Mesenchymal stem cell (in vitro differentiated cells and primary cell): ENCODE measurements at regions not wholly inside any gene's neighbourhood (a gene's known extent, or its start where the extent isn't known, plus 50 kb on each side); places are given as distances from the start of the nearest gene placed in this dataset.
A peak's percentile ranks its signal among the peaks of the same experiment; 100 is the strongest.

Experiments used
- DNase-seq: peaks from one replicate; pipeline ENCODE4 v3.0.0-alpha.2; 2013
- H2AFZ ChIP-seq: one replicate; pipeline ENCODE4 v1.6.1; 2013; ENCODE audit warnings: low read depth, mild to moderate bottlenecking, control low read depth, inconsistent platforms, low read length, moderate library complexity
- H2AK5ac ChIP-seq: 2 replicates; pipeline ENCODE4 v1.6.1; 2013; ENCODE audit warnings: low read length, moderate library complexity, mild to moderate bottlenecking, inconsistent platforms; ENCODE audit not compliant: severe bottlenecking
- H2BK120ac ChIP-seq: one replicate; pipeline ENCODE4 v1.6.1; 2013; ENCODE audit warnings: low read depth, mild to moderate bottlenecking, inconsistent platforms, low read length, moderate library complexity
- H2BK12ac ChIP-seq, 2 experiments: one replicate each; pipeline ENCODE4 v1.6.1; 2013; ENCODE audit warnings: inconsistent platforms in 2 of 2, low read length in 2 of 2, mild to moderate bottlenecking in 2 of 2, moderate library complexity in 2 of 2, control low read depth in 1 of 2
- H2BK15ac ChIP-seq: one replicate; pipeline ENCODE4 v1.6.1; 2013; ENCODE audit warnings: mild to moderate bottlenecking, low read depth, inconsistent platforms; ENCODE audit not compliant: poor library complexity, severe bottlenecking
- H2BK5ac ChIP-seq: 2 replicates; pipeline ENCODE4 v1.6.1; 2013; ENCODE audit warnings: low read depth, mild to moderate bottlenecking, low read length, control low read depth, inconsistent platforms; ENCODE audit not compliant: poor library complexity, severe bottlenecking
- H3K14ac ChIP-seq, 2 experiments: one replicate each; pipeline ENCODE4 v1.6.1; 2013; ENCODE audit warnings: inconsistent platforms in 2 of 2, low read length in 2 of 2, control low read depth in 1 of 2, mild to moderate bottlenecking in 1 of 2, moderate library complexity in 1 of 2
- H3K18ac ChIP-seq, 2 experiments: one replicate each; pipeline ENCODE4 v1.6.1; 2013; ENCODE audit warnings: inconsistent platforms in 2 of 2, low read length in 2 of 2, control low read depth in 1 of 2, low read depth in 1 of 2, mild to moderate bottlenecking in 1 of 2
- H3K23ac ChIP-seq, 2 experiments: one replicate each; pipeline ENCODE4 v1.6.1; 2013; ENCODE audit warnings: inconsistent platforms in 2 of 2, low read length in 2 of 2, mild to moderate bottlenecking in 2 of 2, moderate library complexity in 2 of 2, control low read depth in 1 of 2
- H3K27ac ChIP-seq: 2 replicates; pipeline ENCODE4 v1.5.1; 2013; ENCODE audit warnings: mild to moderate bottlenecking, moderate library complexity, low read length, control low read depth, inconsistent platforms; ENCODE audit not compliant: poor library complexity, severe bottlenecking
- H3K27me3 ChIP-seq, 2 experiments: 2 replicates each; pipeline versions ENCODE4 v1.6.1 to v1.7.0; 2013; ENCODE audit warnings: low read length in 2 of 2, mild to moderate bottlenecking in 2 of 2, moderate library complexity in 2 of 2, control low read depth in 1 of 2, inconsistent platforms in 1 of 2; ENCODE audit not compliant: control insufficient read depth in 1 of 2, insufficient read depth in 1 of 2
- H3K36me3 ChIP-seq, 2 experiments: 2 replicates each; pipeline versions ENCODE4 v1.6.1 to v1.7.0; 2013; ENCODE audit warnings: low read length in 2 of 2, control low read depth in 1 of 2, inconsistent platforms in 1 of 2, low read depth in 1 of 2, mild to moderate bottlenecking in 1 of 2; ENCODE audit not compliant: insufficient read depth in 2 of 2, control insufficient read depth in 1 of 2
- H3K4ac ChIP-seq, 2 experiments: one replicate each; pipeline ENCODE4 v1.6.1; 2013; ENCODE audit warnings: inconsistent platforms in 2 of 2, low read length in 2 of 2, mild to moderate bottlenecking in 2 of 2, moderate library complexity in 2 of 2, control low read depth in 1 of 2, low read depth in 1 of 2
- H3K4me1 ChIP-seq: 2 replicates; pipeline ENCODE4 v1.6.1; 2013; ENCODE audit warnings: low read depth, low read length, control low read depth; ENCODE audit not compliant: control insufficient read depth, insufficient read depth
- H3K4me2 ChIP-seq: 2 replicates; pipeline ENCODE4 v1.6.1; 2013; ENCODE audit warnings: low read length, mild to moderate bottlenecking, inconsistent platforms; ENCODE audit not compliant: poor library complexity, severe bottlenecking
- H3K4me3 ChIP-seq, 2 experiments: 2 replicates each; pipeline versions ENCODE4 v1.5.1 to v1.7.0; 2013; ENCODE audit warnings: low read length in 2 of 2, mild to moderate bottlenecking in 2 of 2, control low read depth in 1 of 2, low read depth in 1 of 2; ENCODE audit not compliant: insufficient read depth in 1 of 2
- H3K79me1 ChIP-seq: replicated peaks from 2 replicates; pipeline ENCODE4 v1.6.1; 2013; ENCODE audit warnings: mild to moderate bottlenecking, control low read depth, low read length, inconsistent platforms; ENCODE audit not compliant: poor library complexity, severe bottlenecking
- H3K9ac ChIP-seq: 2 replicates; pipeline ENCODE4 v1.7.0; 2013; ENCODE audit warnings: mild to moderate bottlenecking, low read length, moderate library complexity
- H3K9me3 ChIP-seq: 2 replicates; pipeline ENCODE4 v1.7.0; 2013; ENCODE audit warnings: mild to moderate bottlenecking, low read length; ENCODE audit not compliant: control insufficient read depth
- H4K8ac ChIP-seq: one replicate; pipeline ENCODE4 v1.6.1; 2013; ENCODE audit warnings: inconsistent platforms, mild to moderate bottlenecking, low read length, moderate library complexity
- H4K91ac ChIP-seq: one replicate; pipeline ENCODE4 v1.6.1; 2013; ENCODE audit warnings: mild to moderate bottlenecking, low read length, inconsistent platforms
- WGBS: methylation state at CpG from one replicate; pipeline ENCODE4 v1.1.7; 2013; ENCODE audit warnings: mixed read lengths; 5-methylcytosine and 5-hydroxymethylcytosine counted together

DNA sequence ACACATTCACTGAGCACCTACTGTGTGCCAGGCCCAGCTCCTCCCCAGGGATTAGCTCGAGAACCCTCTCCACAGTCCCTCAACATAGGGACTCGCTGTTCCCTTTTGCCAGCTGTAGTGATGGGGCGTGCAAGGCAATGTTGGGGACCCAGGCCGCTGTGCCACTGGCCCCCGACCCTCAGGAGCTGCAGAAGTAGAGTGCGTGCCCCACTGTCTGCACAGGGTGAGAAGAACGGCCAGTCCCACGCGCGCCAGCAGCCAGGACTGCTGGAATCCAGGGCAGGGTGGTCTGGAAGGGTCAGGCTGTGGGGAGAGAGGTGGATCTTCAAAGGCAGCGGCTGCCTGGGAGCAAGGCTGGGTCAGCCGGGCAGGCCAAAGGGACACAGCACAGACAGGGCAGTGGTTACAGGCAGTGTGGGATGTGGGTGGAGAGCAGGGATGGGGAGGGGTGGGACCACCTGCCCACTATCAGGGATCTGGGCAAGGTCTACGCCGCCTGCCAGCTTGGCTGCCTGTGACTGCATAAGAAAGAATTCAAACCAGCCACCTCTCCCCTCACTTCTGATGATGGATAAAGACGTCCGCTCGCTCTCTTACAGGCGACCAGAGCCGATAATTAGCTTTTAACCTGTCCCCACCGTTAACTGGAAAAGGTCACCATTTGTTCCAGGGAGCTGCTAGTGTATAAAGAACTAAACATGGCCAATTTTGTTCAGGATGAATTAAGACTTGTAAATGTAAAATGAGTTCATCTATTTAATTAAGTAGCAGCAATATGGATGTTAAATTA is 86.7 kb upstream of the GSE1 start:
- 90% methylated on average over 20 of the region's 20 CpGs for WGBS

GRCh38 chr16:85527042-85527766 is 85.9 kb upstream of the GSE1 start:
- Histone ChIP-seq H3K14ac (peak overlapping the region in 1 of 2 experiments; percentile 77), H3K79me1 (peaks cover 7% of the 10 kb centered on the region), H3K27me3 (no peaks in the 10 kb centered on the region), H2AFZ (no peak overlapping the region), H2BK15ac (no peak overlapping the region), H4K91ac (no peak overlapping the region), H3K4ac (no peak overlapping the region), H3K36me3 (no peaks in the 10 kb centered on the region), H3K9ac (no peak overlapping the region), H2BK120ac (no peak overlapping the region), H3K18ac (no peak overlapping the region), H3K4me2 (no peak overlapping the region), H4K8ac (no peak overlapping the region), H3K9me3 (no peaks in the 10 kb centered on the region), H2BK5ac (no peak overlapping the region), H3K4me3 (no peak overlapping the region), H3K27ac (no peak overlapping the region), H2AK5ac (peak overlapping the region; percentile 32), H2BK12ac (no peak overlapping the region), H3K4me1 (peaks cover 41% of the 10 kb centered on the region), H3K23ac (peak overlapping the region in 1 of 2 experiments; percentile 5)
- 91% methylated on average over 41 of the region's 41 CpGs for WGBS
- no peak for DNase-seq

More for the DNA sequence above, 86.7 kb upstream of the GSE1 start:
- H3K27ac ChIP-seq = no peak overlapping the region
- no peak overlapping the region for H3K4me2 ChIP-seq
- H3K4me3 ChIP-seq = no peak overlapping the region
- no peak overlapping the region for H3K4ac ChIP-seq
- no peak overlapping the region for H2BK5ac ChIP-seq
- DNase-seq = no peak
- no peak overlapping the region for H2BK12ac ChIP-seq
- H2AFZ ChIP-seq = no peak overlapping the region
- H2BK120ac ChIP-seq = no peak overlapping the region
- H3K23ac ChIP-seq = no peak overlapping the region
- no peak overlapping the region for H4K8ac ChIP-seq
- H3K4me1 ChIP-seq = peaks cover 45% of the 10 kb centered on the region
- H3K36me3 ChIP-seq = no peaks in the 10 kb centered on the region
- peaks cover 7% of the 10 kb centered on the region for H3K79me1 ChIP-seq
- H4K91ac ChIP-seq = peak overlapping the region; percentile 64
- H2AK5ac ChIP-seq = peak overlapping the region; percentile 29
- no peaks in the 10 kb centered on the region for H3K27me3 ChIP-seq
- peak overlapping the region in 1 of 2 experiments; percentile 13 for H3K14ac ChIP-seq
- no peak overlapping the region for H2BK15ac ChIP-seq
- no peak overlapping the region for H3K18ac ChIP-seq
- no peak overlapping the region for H3K9ac ChIP-seq
- H3K9me3 ChIP-seq = no peaks in the 10 kb centered on the region

GRCh38 chr16:85527767-85528297 is 85.3 kb upstream of the GSE1 start:
- no peak overlapping the region for H3K27ac ChIP-seq
- H2BK12ac ChIP-seq = no peak overlapping the region
- H3K4ac ChIP-seq = no peak overlapping the region
- peaks cover 8% of the 10 kb centered on the region for H3K79me1 ChIP-seq
- no peaks in the 10 kb centered on the region for H3K36me3 ChIP-seq
- H3K9ac ChIP-seq = no peak overlapping the region
- no peak overlapping the region for H2BK5ac ChIP-seq
- H3K4me3 ChIP-seq = no peak overlapping the region
- no peaks in the 10 kb centered on the region for H3K9me3 ChIP-seq
- H4K8ac ChIP-seq = no peak overlapping the region
- DNase-seq = no peak
- peak overlapping the region; percentile 22 for H4K91ac ChIP-seq
- H2AFZ ChIP-seq = no peak overlapping the region
- peak overlapping the region; percentile 32 for H2AK5ac ChIP-seq
- 87% methylated on average over 11 of the region's 11 CpGs for WGBS
- no peak overlapping the region for H2BK120ac ChIP-seq
- no peaks in the 10 kb centered on the region for H3K27me3 ChIP-seq
- H3K4me2 ChIP-seq = no peak overlapping the region
- no peak overlapping the region for H2BK15ac ChIP-seq
- H3K18ac ChIP-seq = no peak overlapping the region
- H3K14ac ChIP-seq = peak overlapping the region in 1 of 2 experiments; percentile 6
- peaks cover 35% of the 10 kb centered on the region for H3K4me1 ChIP-seq
- no peak overlapping the region for H3K23ac ChIP-seq
